G401.6 (cell line): ENCODE measurements at regions not wholly inside any gene's neighbourhood (a gene's known extent, or its start where the extent isn't known, plus 50 kb on each side); places are given as distances from the start of the nearest gene placed in this dataset.
"Not testable (repeated sequence)": the region's sequence is repeated elsewhere in the genome, so short reads cannot be mapped to it uniquely, and the experiment has no call there.

Experiments
- FAIRE-seq: peaks from 2 replicates; lab custom pipeline; 2012; peaks lifted over from hg19 to GRCh38; lab: Jason Lieb, UNC

DNA sequence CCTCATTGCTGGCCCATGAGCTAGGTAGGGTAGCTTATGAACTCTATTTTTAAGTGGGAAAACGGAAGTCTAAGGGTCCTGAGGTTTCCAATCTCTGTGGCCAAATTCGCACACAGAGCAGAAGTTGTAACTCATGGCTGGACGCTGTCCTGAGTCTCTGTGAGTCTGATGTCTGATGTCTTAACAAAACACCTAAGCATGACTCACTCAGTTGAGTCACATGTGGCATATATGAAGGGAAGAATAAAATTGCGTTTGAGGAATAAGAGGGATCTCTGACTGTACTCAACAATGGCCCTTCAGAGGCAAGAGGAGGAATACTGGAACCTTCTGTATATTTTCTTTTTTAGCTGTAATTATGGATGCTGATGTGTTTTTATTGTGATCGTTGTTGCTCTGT is 569.7 kb downstream of the RIT2 start:
- FAIRE-seq, result no peak

DNA sequence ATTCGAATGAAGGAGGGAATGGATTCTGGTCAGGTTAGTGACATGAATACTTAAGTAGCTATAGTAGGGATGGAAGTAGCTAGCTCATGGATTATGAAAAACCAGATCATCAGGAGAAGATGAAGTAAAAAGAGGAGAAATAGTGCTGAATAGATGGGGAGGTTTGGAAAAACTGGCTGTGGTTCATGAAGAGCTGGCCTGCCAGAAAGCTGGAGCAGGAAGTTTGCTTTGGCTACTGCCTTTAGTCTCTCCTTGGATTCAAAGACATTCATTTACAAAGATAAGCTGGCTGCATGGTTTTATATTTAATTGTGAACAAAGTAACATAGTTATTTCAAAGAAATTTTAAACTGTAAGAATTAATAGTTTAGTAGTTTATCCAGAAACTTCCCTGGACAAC is 567.0 kb downstream of the RIT2 start:
- FAIRE-seq, result no peak

DNA sequence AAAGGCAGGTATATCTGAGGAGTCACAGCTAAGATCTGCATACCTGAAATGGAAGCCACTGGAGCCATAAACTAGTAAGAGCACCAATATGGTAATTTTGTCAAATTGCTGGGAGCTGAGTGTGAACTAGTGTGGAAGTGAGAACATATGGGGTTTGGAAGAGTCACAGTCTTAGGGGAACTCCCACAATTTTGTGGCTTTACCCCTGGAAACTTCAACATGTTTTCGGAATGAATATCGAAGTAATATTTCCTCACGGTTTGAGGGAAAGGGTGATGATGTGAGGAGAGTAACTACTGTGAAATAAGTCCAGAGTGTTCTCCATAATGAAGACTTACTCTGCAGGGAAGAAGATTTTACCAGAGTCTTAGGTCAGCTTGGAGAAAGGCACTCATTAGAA is 565.9 kb downstream of the RIT2 start:
- no peak for FAIRE-seq

DNA sequence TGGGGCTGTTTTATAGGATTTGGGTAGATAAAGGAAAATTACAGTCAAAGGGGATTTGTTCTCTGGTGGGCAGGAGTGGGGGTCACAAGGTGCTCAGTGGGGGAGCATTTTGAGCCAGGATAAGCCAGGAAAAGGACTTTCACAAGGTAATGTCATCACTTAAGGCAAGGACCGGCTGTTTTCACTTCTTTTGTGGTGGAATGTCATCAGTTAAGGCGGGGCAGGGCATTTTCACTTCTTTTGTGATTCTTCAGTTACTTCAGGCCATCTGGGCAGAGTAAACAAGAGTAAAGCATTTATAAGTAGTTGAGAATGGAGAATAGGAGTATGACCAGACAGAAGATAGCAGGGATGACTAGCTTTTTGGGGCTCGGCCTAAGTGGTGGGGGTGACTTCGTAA is 562.9 kb downstream of the RIT2 start:
- not testable (repeated sequence) for FAIRE-seq

GRCh38 chr18:42559069-42559690 is 556.3 kb downstream of the RIT2 start:
- FAIRE-seq, result no peak

DNA sequence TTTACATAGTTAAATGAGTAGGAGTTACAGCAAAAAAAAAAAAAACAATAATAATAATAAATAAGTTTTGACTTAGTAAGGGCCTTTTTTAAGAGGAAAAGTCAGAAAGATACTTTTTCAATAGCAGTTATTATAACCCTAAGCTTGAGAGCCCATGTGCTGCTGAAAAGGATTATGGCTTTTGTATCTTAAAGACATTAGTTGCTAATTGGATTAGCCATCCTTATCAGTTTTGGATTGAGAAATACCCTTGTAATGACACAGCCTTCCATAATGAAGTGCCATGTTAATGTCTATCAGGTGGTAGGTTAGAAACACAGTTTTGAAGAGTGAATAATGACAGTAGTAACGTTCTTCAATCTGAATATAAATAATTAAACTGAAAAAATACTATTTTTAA is 554.0 kb downstream of the RIT2 start:
- no peak for FAIRE-seq

- no peak for FAIRE-seq
These were observed 551.5 kb downstream of the RIT2 start for GRCh38 chr18:42563995-42564394.

DNA sequence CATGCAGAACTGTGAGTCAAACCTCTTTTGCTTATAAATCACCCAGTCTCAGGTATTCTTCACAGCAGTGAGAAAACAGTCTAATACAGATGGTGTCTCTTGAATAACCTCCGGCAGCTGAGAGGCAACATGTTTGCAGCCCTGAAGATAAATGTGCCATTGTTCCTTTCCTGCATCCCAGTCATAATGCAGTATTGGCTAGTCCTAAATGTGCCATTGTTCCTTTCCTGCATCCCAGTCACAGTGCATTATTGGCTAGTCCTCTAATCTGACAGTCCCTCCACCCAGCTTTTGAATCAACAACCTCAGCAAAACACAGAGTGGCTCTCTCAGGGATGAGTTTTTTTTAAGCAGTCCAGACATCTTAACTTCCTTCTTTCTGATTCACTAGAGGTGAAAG is 550.7 kb downstream of the RIT2 start:
- no peak for FAIRE-seq

DNA sequence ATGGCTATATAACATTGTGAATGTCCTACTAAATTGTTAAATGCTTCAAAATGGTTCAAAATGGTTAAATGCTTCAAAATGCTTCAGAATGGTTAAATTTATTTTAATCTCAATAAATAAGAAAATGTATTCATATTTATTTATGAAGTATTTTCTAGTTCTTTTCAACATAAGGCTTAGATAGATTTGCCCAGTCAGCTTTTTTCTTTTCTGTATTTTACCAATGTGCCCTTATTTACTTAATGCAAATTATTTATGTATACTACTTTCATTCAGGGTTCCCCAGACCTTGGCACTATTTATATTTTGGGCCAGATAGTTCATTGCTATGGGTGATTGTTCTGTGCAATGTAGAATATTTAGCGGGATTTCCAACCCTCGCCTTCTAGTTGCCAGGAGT is 546.7 kb downstream of the RIT2 start:
- no peak for FAIRE-seq

- FAIRE-seq, result no peak
These were observed 540.6 kb downstream of the RIT2 start for GRCh38 chr18:42574871-42575270.

GRCh38 chr18:42576124-42576523 is 539.4 kb downstream of the RIT2 start:
- no peak for FAIRE-seq

GRCh38 chr18:42578792-42579191 is 536.7 kb downstream of the RIT2 start:
- no peak for FAIRE-seq

- no peak for FAIRE-seq
These were observed 533.2 kb downstream of the RIT2 start for GRCh38 chr18:42582266-42582665.

- no peak for FAIRE-seq
These were observed 532.2 kb downstream of the RIT2 start for GRCh38 chr18:42583283-42583731.

- FAIRE-seq, result no peak
These were observed 528.9 kb downstream of the RIT2 start for GRCh38 chr18:42586601-42587000.

GRCh38 chr18:42588786-42589185 is 526.7 kb downstream of the RIT2 start:
- no peak for FAIRE-seq

- no peak for FAIRE-seq
These were observed 510.7 kb downstream of the RIT2 start for GRCh38 chr18:42604820-42605219.

DNA sequence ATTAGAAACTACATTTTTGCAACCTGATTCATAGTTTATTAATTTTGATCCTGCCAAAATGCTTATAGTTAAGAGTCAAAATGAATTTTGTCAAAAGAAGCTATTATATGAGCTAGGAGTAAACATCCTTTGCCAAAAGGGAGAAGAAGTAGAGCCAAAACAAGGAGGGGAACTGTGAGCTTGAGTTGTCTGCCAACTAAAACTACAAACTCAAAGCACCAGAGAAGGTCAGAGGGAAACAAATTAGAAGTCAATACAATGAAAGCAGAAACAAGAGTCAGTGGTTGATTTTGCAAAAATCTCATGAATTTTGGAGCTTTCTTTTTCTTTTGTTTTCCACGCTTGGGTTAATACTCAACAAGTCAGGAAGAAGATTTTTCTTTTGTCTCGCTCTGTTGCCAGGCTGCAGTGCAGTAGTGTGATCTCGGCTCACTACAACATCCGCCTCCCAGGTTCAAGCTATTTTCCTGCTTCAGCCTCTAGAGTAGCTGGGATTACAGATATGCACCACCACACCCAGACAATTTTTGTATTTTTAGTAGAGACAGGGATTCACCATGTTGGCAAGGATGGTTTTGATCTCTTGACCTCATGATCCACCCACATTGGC is 508.5 kb downstream of the RIT2 start:
- no peak for FAIRE-seq

DNA sequence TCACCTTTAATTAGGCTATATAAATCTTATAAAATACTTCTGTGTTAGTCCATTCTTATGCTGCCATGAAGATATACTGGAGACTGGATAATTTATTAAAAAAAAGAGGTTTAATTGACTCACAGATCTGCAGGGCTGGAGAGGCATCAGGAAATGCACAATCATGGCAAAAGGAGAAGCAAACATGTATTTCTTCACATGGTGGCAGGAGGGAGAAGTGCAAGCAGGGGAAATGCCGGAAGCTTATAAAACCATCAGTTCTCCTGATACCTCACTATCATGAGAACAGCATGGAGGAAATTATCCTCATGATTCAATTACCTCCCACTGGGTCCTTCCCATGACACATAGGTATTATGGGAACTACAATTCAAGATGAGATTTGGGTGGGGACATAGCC is 504.4 kb downstream of the RIT2 start:
- FAIRE-seq, result no peak

- no peak for FAIRE-seq
These were observed 500.7 kb downstream of the RIT2 start for GRCh38 chr18:42614619-42615293.

- no peak for FAIRE-seq
These were observed 498.3 kb downstream of the RIT2 start for GRCh38 chr18:42617221-42617620.

DNA sequence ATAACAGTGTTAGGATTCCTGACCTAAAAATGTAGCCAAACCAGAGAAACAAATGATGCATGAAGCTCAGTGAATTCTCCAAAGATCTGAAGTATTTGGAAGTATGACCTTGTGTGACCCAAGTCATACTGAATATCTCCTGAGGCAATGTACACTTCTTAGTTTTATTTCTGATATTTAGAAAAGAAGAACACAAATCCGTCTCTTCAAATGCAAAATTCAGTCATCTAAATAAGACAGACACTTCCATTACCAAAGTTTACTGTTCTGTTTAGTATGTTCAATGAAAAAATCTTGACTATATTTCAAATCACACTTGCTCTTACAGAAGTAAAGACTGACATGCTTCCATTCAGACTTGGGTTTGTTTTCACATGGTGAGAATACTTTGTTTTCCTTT is 495.7 kb downstream of the RIT2 start:
- FAIRE-seq, result no peak

GRCh38 chr18:42620657-42621056 is 494.8 kb downstream of the RIT2 start:
- FAIRE-seq, result no peak

- FAIRE-seq, result no peak
These were observed 491.6 kb downstream of the RIT2 start for GRCh38 chr18:42623935-42624334.
